ENCODE measurements at regions not wholly inside any gene's neighbourhood (a gene's known extent, or its start where the extent isn't known, plus 50 kb on each side); places are given as distances from the start of the nearest gene placed in this dataset.

DNA sequence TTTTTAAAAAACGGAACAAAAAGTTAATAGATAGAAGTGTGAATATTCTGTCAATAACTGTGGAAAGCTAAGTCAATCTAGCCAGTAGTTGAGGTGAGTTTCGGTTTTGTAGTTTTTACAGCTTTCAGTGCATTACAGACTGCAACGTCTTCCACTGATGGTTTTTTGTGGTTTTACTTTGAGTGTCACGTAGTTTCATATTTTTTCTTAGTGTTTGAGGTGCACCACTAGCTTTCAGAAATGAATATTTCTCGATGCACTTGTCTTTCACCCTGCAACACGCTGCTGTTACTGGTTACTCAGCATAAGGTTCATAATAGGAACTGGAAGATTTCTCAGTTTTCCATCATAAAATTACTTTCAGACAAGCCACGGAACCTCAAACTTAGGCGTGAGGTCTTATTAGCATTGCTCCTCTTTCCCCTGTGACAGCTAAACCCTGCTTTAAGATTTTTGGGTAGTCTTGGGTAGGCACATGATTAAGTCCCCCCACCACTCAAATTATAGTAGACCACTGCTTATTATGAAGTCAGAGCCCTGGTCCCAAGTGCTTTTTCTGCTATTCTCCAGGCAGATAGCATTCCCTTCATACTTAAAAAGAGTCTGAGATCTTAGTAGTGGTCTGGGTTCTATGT is 1412.7 kb downstream of the KCNT2 start:
- Histone ChIP-seq H3K9ac (replicated peaks; ENCODE audit: extremely low read depth, insufficient read depth, low read length) (no peak overlapping the region), H3K4me1 (ENCODE audit: control insufficient read depth, extremely low read depth, insufficient read depth, low read length) (no peaks in the 10 kb centered on the region), H2AFZ (ENCODE audit: low read depth, low read length) (no peak overlapping the region), H3K79me2 (ENCODE audit: control insufficient read depth, insufficient read depth, low read length) (no peaks in the 10 kb centered on the region), H3K27me3 (ENCODE audit: control insufficient read depth in 2 of 2, insufficient read depth in 2 of 2, low read length in 2 of 2) (no peaks in the 10 kb centered on the region), H3K4me3 (replicated peaks in 1 of 3; ENCODE audit: insufficient read depth in 1 of 3, low read depth in 1 of 3, low read length in 3 of 3) (no peak overlapping the region), H3K36me3 (ENCODE audit: control insufficient read depth in 2 of 2, extremely low read depth in 1 of 2, insufficient read depth in 2 of 2, low read length in 2 of 2) (no peaks in the 10 kb centered on the region), H3K27ac (ENCODE audit: insufficient read depth, low read depth, low read length) (no peak overlapping the region), H4K20me1 (replicated peaks; ENCODE audit: control insufficient read depth, extremely low read depth, insufficient read depth, low read length) (no peaks in the 10 kb centered on the region), H3K4me2 (ENCODE audit: insufficient read depth, low read length) (no peak overlapping the region), H3K9me1 (replicated peaks; ENCODE audit: control insufficient read depth, extremely low read depth, insufficient read depth, low read length) (no peaks in the 10 kb centered on the region), H3K9me3 (replicated peaks; ENCODE audit: control insufficient read depth, insufficient read depth, low read length) (no peaks in the 10 kb centered on the region)
- no peak for DNase-seq (ENCODE audit: low read depth, low spot score)
- ChIA-PET CTCF (no interaction called here), POLR2A (no interaction called here)
- dilution Hi-C loops (cut with MboI; ENCODE audit: extremely low pct_ligation_motif_present, low sequenced_read_pairs) (no loop called here), intact Hi-C loops (cut with micrococcal nuclease) (no loop called here)
- no TSS peak for BruUV-seq (replicated peaks)
- TF ChIP-seq POLR2AphosphoS5 (IDR thresholded peaks at IDR 0.05; ENCODE audit: insufficient read depth, low read depth, low read length) (no peak), POLR2A (IDR thresholded peaks at IDR 0.05; ENCODE audit: low read depth, low read length) (no peak), FOS (IDR thresholded peaks at IDR 0.05; ENCODE audit: borderline replicate concordance, insufficient read depth, low read length) (no peak), EZH2 (IDR thresholded peaks at IDR 0.05; ENCODE audit: borderline replicate concordance, low read depth, low read length, severe bottlenecking) (no peak), MYC (IDR thresholded peaks at IDR 0.05; ENCODE audit: low read depth, low read length) (no peak), JUN (IDR thresholded peaks at IDR 0.05; ENCODE audit: borderline replicate concordance, insufficient read depth, insufficient read length, low read depth) (no peak), GATA2 (IDR thresholded peaks at IDR 0.05; ENCODE audit: insufficient read depth, insufficient read length, low read depth, low read length) (no peak)
- TF ChIP-seq, protein P1, sequence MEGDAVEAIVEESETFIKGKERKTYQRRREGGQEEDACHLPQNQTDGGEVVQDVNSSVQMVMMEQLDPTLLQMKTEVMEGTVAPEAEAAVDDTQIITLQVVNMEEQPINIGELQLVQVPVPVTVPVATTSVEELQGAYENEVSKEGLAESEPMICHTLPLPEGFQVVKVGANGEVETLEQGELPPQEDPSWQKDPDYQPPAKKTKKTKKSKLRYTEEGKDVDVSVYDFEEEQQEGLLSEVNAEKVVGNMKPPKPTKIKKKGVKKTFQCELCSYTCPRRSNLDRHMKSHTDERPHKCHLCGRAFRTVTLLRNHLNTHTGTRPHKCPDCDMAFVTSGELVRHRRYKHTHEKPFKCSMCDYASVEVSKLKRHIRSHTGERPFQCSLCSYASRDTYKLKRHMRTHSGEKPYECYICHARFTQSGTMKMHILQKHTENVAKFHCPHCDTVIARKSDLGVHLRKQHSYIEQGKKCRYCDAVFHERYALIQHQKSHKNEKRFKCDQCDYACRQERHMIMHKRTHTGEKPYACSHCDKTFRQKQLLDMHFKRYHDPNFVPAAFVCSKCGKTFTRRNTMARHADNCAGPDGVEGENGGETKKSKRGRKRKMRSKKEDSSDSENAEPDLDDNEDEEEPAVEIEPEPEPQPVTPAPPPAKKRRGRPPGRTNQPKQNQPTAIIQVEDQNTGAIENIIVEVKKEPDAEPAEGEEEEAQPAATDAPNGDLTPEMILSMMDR (IDR thresholded peaks at IDR 0.05; ENCODE audit: extremely low read depth in 1 of 2, insufficient read depth in 1 of 2, low read depth in 1 of 2, low read length in 2 of 2), result no peak
- TF ChIP-seq, protein P2, sequence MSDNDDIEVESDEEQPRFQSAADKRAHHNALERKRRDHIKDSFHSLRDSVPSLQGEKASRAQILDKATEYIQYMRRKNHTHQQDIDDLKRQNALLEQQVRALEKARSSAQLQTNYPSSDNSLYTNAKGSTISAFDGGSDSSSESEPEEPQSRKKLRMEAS (IDR thresholded peaks at IDR 0.05; ENCODE audit: insufficient read depth, insufficient read length), result no peak
- no peak for FAIRE-seq
